Heart left ventricle (tissue), 13 donors: ENCODE measurements at regions not wholly inside any gene's neighbourhood (a gene's known extent, or its start where the extent isn't known, plus 50 kb on each side); places are given as distances from the start of the nearest gene placed in this dataset.

Source experiments
- CTCF ChIP-seq, 12 donors: fragments of 200-600 bp; sonication (generic) in 4 of 12; IDR thresholded peaks; one replicate each; pipeline versions ENCODE4 v1.5.0 to v1.8.0; 2018 to 2022; ENCODE audit warnings: antibody characterized with exemption in 12 of 12, mild to moderate bottlenecking in 5 of 12
- POLR2A ChIP-seq, 2 donors: fragments of 450-650 bp; IDR thresholded peaks; one replicate each; pipeline ENCODE4 v1.6.1; 2017; ENCODE audit warnings: antibody characterized with exemption in 2 of 2, mild to moderate bottlenecking in 2 of 2, moderate library complexity in 2 of 2
- donor health status: ischemic (EF 13 %, LVEDD 7.1; RV severe dilation, severe dysfunction).
- donor health status: DM: no; HTN: yes; CAD: no.
- donor health status: DM: no; HTN: no; CAD: no.
- donor health status: ischemic (EF 25% LVEDD 6.9; RV normal size, moderate dysfunction).
- donor health status: ischemic (EF 25% LVEDD 5.7; RV mildly dilated, moderate dysfunction).
- donor health status: ischemic (EF 35%, LVEDD 5.7; RV mildly dilated, moderate dysfunction).
- donor health status: nonischemic (EF 11% LVEDD 7.7; RV severe dilation, severe dysfunction).
- donor health status: DM: yes; HTN: yes; CAD: no.
- donor health status: PGD.
- donor health status: ischemic (EF 29% LVEDD 5.4; RV normal size, mild dysfunction).
- donor health status: nonischemic (EF 23%, LVEDD 6.1; RV moderate dilation, normal function).

GRCh38 chr2:75790814-75791467 lies 80.2 kb upstream of the GCFC2 start:
- TF ChIP-seq CTCF (IDR thresholded peaks at IDR 0.05) (no peak), POLR2A (IDR thresholded peaks at IDR 0.05) (no peak)
